Right lobe of liver (tissue), 6 donors: ENCODE measurements at regions not wholly inside any gene's neighbourhood (a gene's known extent, or its start where the extent isn't known, plus 50 kb on each side); places are given as distances from the start of the nearest gene placed in this dataset.
A peak's percentile ranks its signal among the peaks of the same experiment; 100 is the strongest.

Experiments
- ATAC-seq, 4 donors: fragments of 200-7000 bp; cut with Tn5 transposase; one replicate each; pipeline ENCODE4 v1.9.1; 2020; ENCODE audit warnings: mild to moderate bottlenecking in 4 of 4, moderate library complexity in 4 of 4
- DNase-seq, 3 donors: peaks; one replicate each; pipeline ENCODE4 v3.0.0-alpha.2; 2020
- H3K27ac ChIP-seq, 3 donors: fragments of 200-600 bp; one replicate each; pipeline ENCODE4 v1.8.0; 2022
- H3K27me3 ChIP-seq, 2 donors: fragments of 200-600 bp; one replicate each; pipeline ENCODE4 v1.8.0; 2022
- H3K36me3 ChIP-seq, 4 donors: fragments of 200-600 bp; sonication (generic) in 1 of 4; one replicate each; pipeline versions ENCODE4 v1.5.1 to v1.8.0; 2017 to 2022; ENCODE audit warnings: control low read depth in 1 of 4
- H3K4me1 ChIP-seq, 4 donors: fragments of 200-600 bp; sonication (generic) in 1 of 4; one replicate each; pipeline versions ENCODE4 v1.5.1 to v1.8.0; 2017 to 2022; ENCODE audit warnings: control low read depth in 1 of 4
- H3K4me3 ChIP-seq, 3 donors: fragments of 200-600 bp; one replicate each; pipeline ENCODE4 v1.8.0; 2022
- H3K9me3 ChIP-seq, 4 donors: fragments of 200-600 bp; sonication (generic) in 1 of 4; one replicate each; pipeline versions ENCODE4 v1.5.1 to v1.8.0; 2017 to 2022; ENCODE audit warnings: control low read depth in 1 of 4
- POLR2A ChIP-seq: fragments of 450-650 bp; IDR thresholded peaks from one replicate; pipeline ENCODE4 v1.6.1; 2017; ENCODE audit warnings: antibody characterized with exemption, mild to moderate bottlenecking
- WGBS: methylation state at CpG from one replicate; pipeline ENCODE4 v1.1.6; 2018; ENCODE audit warnings: low coverage, low lambda C conversion rate; ENCODE audit not compliant: insufficient coverage; ENCODE audit errors: missing lambda C conversion rate; 5-methylcytosine and 5-hydroxymethylcytosine counted together
- intact Hi-C, 2 donors: fragments of 100-400 bp; cut with DNase I; formaldehyde crosslinking; loops; one replicate each; pipeline versions ENCODE4 v1.11.2 to v1.14.1; 2022
- TF ChIP-seq, protein P1 (sequence below), 4 donors: fragments of 200-600 bp in 3 of 4; fragments of 450-650 bp in 1 of 4; IDR thresholded peaks; one replicate each; pipeline versions ENCODE4 v1.5.1 to v1.8.0; 2016 to 2022; ENCODE audit warnings: antibody characterized with exemption in 4 of 4, mild to moderate bottlenecking in 2 of 4
- donor health status: DM: no; HTN: yes; CAD: no.
- donor health status: DM: no; HTN: no; CAD: no.
- donor health status: DM: no; HTN: no; CAD: no.
- donor health status: DM: no; HTN: yes; CAD: no.
- donor health status: DM: no; HTN: yes; CAD: no.

DNA sequence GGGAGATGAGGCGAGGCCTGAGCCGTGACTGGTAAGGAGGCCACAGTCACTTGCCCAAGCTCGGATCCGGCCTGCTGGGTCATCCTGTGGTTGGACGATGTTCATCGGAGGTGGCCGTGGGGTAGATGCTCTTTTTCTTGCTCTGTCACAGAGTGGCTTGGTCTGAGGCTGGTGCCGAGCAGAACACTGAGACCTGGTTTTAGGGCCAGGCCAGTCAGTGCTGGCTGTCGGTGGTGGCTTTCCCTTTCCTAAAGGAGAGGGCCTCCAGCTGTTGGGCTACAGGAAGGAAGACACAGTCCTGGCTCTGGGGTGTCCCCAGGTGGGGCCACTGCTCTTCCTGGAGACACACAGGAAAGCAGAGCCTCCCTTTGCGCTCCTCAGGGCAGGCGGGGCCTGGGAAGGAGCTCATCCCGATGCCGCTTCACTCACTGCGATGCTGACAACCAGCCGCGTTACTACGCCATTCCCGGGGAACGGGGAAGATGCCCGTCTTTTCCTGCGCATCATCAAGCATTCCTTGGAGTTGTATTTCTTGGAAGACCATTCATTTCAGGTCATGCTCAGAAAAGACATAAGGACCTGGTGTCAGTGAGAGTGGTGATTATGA lies 254.8 kb upstream of the IRX4 start:
- TF ChIP-seq POLR2A: no peak
- TF ChIP-seq, protein P1, sequence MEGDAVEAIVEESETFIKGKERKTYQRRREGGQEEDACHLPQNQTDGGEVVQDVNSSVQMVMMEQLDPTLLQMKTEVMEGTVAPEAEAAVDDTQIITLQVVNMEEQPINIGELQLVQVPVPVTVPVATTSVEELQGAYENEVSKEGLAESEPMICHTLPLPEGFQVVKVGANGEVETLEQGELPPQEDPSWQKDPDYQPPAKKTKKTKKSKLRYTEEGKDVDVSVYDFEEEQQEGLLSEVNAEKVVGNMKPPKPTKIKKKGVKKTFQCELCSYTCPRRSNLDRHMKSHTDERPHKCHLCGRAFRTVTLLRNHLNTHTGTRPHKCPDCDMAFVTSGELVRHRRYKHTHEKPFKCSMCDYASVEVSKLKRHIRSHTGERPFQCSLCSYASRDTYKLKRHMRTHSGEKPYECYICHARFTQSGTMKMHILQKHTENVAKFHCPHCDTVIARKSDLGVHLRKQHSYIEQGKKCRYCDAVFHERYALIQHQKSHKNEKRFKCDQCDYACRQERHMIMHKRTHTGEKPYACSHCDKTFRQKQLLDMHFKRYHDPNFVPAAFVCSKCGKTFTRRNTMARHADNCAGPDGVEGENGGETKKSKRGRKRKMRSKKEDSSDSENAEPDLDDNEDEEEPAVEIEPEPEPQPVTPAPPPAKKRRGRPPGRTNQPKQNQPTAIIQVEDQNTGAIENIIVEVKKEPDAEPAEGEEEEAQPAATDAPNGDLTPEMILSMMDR (IDR thresholded peaks at IDR 0.05): no peak
- Histone ChIP-seq H3K4me1 (no peaks in the 10 kb centered on the region), H3K36me3 (no peaks in the 10 kb centered on the region), H3K27me3 (no peaks in the 10 kb centered on the region), H3K4me3 (no peak overlapping the region), H3K9me3 (no peaks in the 10 kb centered on the region), H3K27ac (no peak overlapping the region)
- intact Hi-C loops: no loop called here
- no peak for ATAC-seq
- DNase-seq: no peak
- 63% methylated on average over 4 of the region's 21 CpGs for WGBS

DNA sequence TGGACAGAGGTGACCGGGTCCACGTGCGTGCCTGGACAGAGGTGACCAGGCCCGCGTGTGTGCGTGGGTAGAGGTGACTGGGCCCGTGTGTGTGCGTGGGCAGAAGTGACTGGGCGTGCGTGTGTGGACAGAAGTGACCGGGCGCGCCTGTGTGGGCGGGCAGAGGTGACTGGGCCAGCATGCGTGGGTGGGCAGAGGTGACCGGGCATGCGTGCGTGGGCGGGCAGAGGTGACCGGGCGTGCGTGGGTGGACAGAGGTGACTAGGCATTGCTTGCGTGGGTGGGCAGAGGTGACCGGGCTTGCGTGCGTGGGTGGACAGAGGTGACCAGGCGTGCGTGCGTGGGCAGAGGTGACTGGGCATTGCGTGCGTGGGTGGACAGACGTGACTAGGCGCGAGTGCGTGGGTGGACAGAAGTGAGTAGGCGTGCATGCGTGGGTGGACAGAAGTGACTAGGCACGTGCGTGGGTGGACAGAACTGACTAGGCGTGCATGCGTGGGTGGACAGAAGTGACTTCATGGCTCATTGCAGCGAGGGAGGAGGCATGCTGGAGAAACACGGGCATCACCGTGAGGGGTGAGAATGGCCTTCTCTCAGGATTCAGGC lies 254.1 kb upstream of the IRX4 start:
- intact Hi-C loops: no loop called here
- no peak for DNase-seq

DNA sequence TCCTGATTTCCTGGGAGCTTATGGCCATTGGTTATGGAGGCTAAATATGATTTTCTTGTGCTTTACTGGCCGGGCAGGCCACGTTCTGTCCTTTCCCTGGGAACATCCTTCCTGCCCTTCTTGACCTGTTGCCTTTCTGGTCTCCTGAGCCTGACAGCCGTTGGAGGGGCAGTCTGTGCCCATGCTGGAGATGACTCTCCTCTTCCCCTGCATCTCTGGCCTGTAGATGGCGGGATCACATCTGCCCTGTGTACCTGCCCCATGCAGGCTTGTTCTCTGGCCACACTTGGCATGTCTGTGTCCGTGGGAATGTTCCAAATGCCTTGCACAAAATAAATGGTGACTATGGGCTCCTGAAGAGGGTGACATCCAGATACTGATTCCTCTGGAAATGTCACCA lies 253.1 kb upstream of the IRX4 start:
- TF ChIP-seq, protein P1 (IDR thresholded peaks at IDR 0.05): no peak
- no peak for TF ChIP-seq POLR2A
- ATAC-seq (no peak), DNase-seq (no peak)
- Histone ChIP-seq H3K9me3 (no peaks in the 10 kb centered on the region), H3K4me1 (no peaks in the 10 kb centered on the region), H3K4me3 (no peak overlapping the region), H3K36me3 (no peaks in the 10 kb centered on the region), H3K27ac (peak overlapping the region in 1 of 3 donors; percentile 2), H3K27me3 (no peaks in the 10 kb centered on the region)
- intact Hi-C loops: no loop called here
- 55% methylated on average over 4 of the region's 5 CpGs for WGBS

More for the DNA sequence above, 254.1 kb upstream of the IRX4 start:
- no peak for ATAC-seq
- TF ChIP-seq, protein P1 (IDR thresholded peaks at IDR 0.05): no peak
- TF ChIP-seq POLR2A: no peak
- 75% methylated on average over 37 of the region's 44 CpGs for WGBS
- Histone ChIP-seq H3K27ac (no peak overlapping the region), H3K27me3 (no peaks in the 10 kb centered on the region), H3K4me1 (no peaks in the 10 kb centered on the region), H3K36me3 (no peaks in the 10 kb centered on the region), H3K9me3 (no peaks in the 10 kb centered on the region), H3K4me3 (no peak overlapping the region)

DNA sequence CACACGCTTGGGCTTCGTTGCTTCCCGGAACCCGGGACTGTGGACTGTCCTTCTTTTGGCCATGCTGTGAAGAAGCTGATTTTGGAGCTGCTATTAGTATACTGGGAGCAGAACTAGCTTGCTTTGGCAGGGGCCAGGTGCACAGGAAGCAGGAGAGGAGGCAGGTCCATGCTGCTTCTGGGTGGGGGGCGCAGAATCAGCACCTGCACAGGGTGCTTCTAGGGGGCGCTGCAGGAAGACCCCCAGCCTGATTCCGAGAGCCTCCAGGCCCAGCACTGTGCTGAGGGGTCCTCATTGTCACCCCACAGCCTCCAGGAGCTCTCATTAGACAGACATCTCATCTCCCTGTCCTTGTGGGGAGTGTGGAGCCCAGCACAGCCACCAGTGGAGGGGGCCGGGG lies 252.6 kb upstream of the IRX4 start:
- Histone ChIP-seq H3K4me1 (no peaks in the 10 kb centered on the region), H3K27me3 (no peaks in the 10 kb centered on the region), H3K36me3 (no peaks in the 10 kb centered on the region), H3K9me3 (no peaks in the 10 kb centered on the region), H3K4me3 (no peak overlapping the region), H3K27ac (peak overlapping the region in 1 of 3 donors; percentile 2)
- ATAC-seq (peak in 1 of 4 donors; percentile 23), DNase-seq (no peak)
- no CpG with 5 or more reads among the region's 8 CpGs for WGBS
- intact Hi-C loops: no loop called here
- TF ChIP-seq, protein P1 (IDR thresholded peaks at IDR 0.05): no peak
- no peak for TF ChIP-seq POLR2A
